IPS DF 6.9 (cell line): ENCODE measurements at regions not wholly inside any gene's neighbourhood (a gene's known extent, or its start where the extent isn't known, plus 50 kb on each side); places are given as distances from the start of the nearest gene placed in this dataset.

Experiments used
- DNase-seq: peaks from one replicate; pipeline ENCODE4 v3.0.0-alpha.2; 2013; ENCODE audit warnings: low read depth, low spot score
- H3K27ac ChIP-seq: one replicate; pipeline ENCODE4 v1.5.1; 2013; ENCODE audit warnings: low read length, control low read depth
- H3K27me3 ChIP-seq: 2 replicates; pipeline ENCODE4 v1.6.1; 2013; ENCODE audit warnings: mild to moderate bottlenecking, low read length; ENCODE audit not compliant: control insufficient read depth, insufficient read depth
- H3K36me3 ChIP-seq: 2 replicates; pipeline ENCODE4 v1.6.1; 2013; ENCODE audit warnings: low read length; ENCODE audit not compliant: control insufficient read depth, insufficient read depth
- H3K4me1 ChIP-seq: 2 replicates; pipeline ENCODE4 v1.6.1; 2013; ENCODE audit warnings: low read length; ENCODE audit not compliant: control insufficient read depth, insufficient read depth
- H3K4me3 ChIP-seq: 2 replicates; pipeline ENCODE4 v1.5.1; 2013; ENCODE audit warnings: mild to moderate bottlenecking, low read length
- H3K9me3 ChIP-seq: 2 replicates; pipeline ENCODE4 v1.6.1; 2013; ENCODE audit warnings: low read length, inconsistent platforms; ENCODE audit not compliant: control insufficient read depth, insufficient read depth
- WGBS: extraction: QIAGEN DNeasy Blood & Tissue Kit; methylation state at CpG from one replicate; pipeline ENCODE4 v1.1.7; 2013; ENCODE audit warnings: mixed read lengths, missing lambda C conversion rate; ENCODE audit not compliant: insufficient read length, insufficient coverage; 5-methylcytosine and 5-hydroxymethylcytosine counted together

- Histone ChIP-seq H3K27me3 (no peaks in the 10 kb centered on the region), H3K4me3 (no peak overlapping the region), H3K27ac (no peak overlapping the region), H3K9me3 (no peaks in the 10 kb centered on the region), H3K4me1 (no peaks in the 10 kb centered on the region), H3K36me3 (no peaks in the 10 kb centered on the region)
- DNase-seq, result no peak
- WGBS, result no CpG with 5 or more reads among the region's 1 CpG
Observed at GRCh38 chr14:36083317-36083716, 93.2 kb downstream of the PTCSC3 start.

GRCh38 chr14:36078080-36078479 is 98.4 kb downstream of the PTCSC3 start:
- Histone ChIP-seq H3K27me3 (no peaks in the 10 kb centered on the region), H3K36me3 (no peaks in the 10 kb centered on the region), H3K4me3 (no peak overlapping the region), H3K9me3 (no peaks in the 10 kb centered on the region), H3K27ac (no peak overlapping the region), H3K4me1 (no peaks in the 10 kb centered on the region)
- DNase-seq, result no peak

GRCh38 chr14:36076197-36076596 is 100.3 kb downstream of the PTCSC3 start:
- no CpG with 5 or more reads among the region's 1 CpG for WGBS
- Histone ChIP-seq H3K4me1 (0 out of 2 replicates have a peak, but pooled peaks cover 1% of the 10 kb centered on the region), H3K36me3 (no peaks in the 10 kb centered on the region), H3K27me3 (no peaks in the 10 kb centered on the region), H3K4me3 (no peak overlapping the region), H3K9me3 (no peaks in the 10 kb centered on the region), H3K27ac (no peak overlapping the region)
- no peak for DNase-seq

- Histone ChIP-seq H3K4me3 (no peak overlapping the region), H3K27me3 (no peaks in the 10 kb centered on the region), H3K9me3 (no peaks in the 10 kb centered on the region), H3K36me3 (no peaks in the 10 kb centered on the region), H3K27ac (no peak overlapping the region), H3K4me1 (0 out of 2 replicates have a peak, but pooled peaks cover 1% of the 10 kb centered on the region)
- WGBS, result no CpG with 5 or more reads among the region's 7 CpGs
- DNase-seq, result no peak
Observed at GRCh38 chr14:36075203-36075602, 101.3 kb downstream of the PTCSC3 start.

- WGBS, result no CpG with 5 or more reads among the region's 4 CpGs
- Histone ChIP-seq H3K4me3 (no peak overlapping the region), H3K36me3 (no peaks in the 10 kb centered on the region), H3K27me3 (no peaks in the 10 kb centered on the region), H3K9me3 (no peaks in the 10 kb centered on the region), H3K27ac (no peak overlapping the region), H3K4me1 (0 out of 2 replicates have a peak, but pooled peaks cover 1% of the 10 kb centered on the region)
- DNase-seq, result no peak
Observed at GRCh38 chr14:36070720-36071043, 105.8 kb downstream of the PTCSC3 start.

- Histone ChIP-seq H3K36me3 (no peaks in the 10 kb centered on the region), H3K4me1 (0 out of 2 replicates have a peak, but pooled peaks cover 1% of the 10 kb centered on the region), H3K27ac (no peak overlapping the region), H3K4me3 (no peak overlapping the region), H3K27me3 (no peaks in the 10 kb centered on the region), H3K9me3 (no peaks in the 10 kb centered on the region)
- peak; percentile 48 for DNase-seq
- WGBS, result no CpG with 5 or more reads among the region's 8 CpGs
Observed at GRCh38 chr14:36070031-36070719, 106.3 kb downstream of the PTCSC3 start.

GRCh38 chr14:36069535-36069900 is 107.0 kb downstream of the PTCSC3 start:
- Histone ChIP-seq H3K36me3 (no peaks in the 10 kb centered on the region), H3K4me1 (0 out of 2 replicates have a peak, but pooled peaks cover 1% of the 10 kb centered on the region), H3K27me3 (no peaks in the 10 kb centered on the region), H3K9me3 (no peaks in the 10 kb centered on the region), H3K4me3 (no peak overlapping the region), H3K27ac (no peak overlapping the region)
- no CpG with 5 or more reads among the region's 2 CpGs for WGBS
- DNase-seq, result peak; percentile 79

GRCh38 chr14:36068777-36069534 is 107.6 kb downstream of the PTCSC3 start:
- H3K4me3 ChIP-seq, result no peak overlapping the region
- H3K27me3 ChIP-seq, result no peaks in the 10 kb centered on the region
- DNase-seq, result no peak
- 0 out of 2 replicates have a peak, but pooled peaks cover 1% of the 10 kb centered on the region for H3K4me1 ChIP-seq
- H3K27ac ChIP-seq, result no peak overlapping the region
- no peaks in the 10 kb centered on the region for H3K9me3 ChIP-seq
- H3K36me3 ChIP-seq, result no peaks in the 10 kb centered on the region
- no CpG with 5 or more reads among the region's 11 CpGs for WGBS

- WGBS, result no CpG with 5 or more reads among the region's 4 CpGs
- Histone ChIP-seq H3K4me3 (no peak overlapping the region), H3K27me3 (no peaks in the 10 kb centered on the region), H3K27ac (no peak overlapping the region), H3K4me1 (no peaks in the 10 kb centered on the region), H3K9me3 (no peaks in the 10 kb centered on the region), H3K36me3 (no peaks in the 10 kb centered on the region)
- DNase-seq, result no peak
Observed at GRCh38 chr14:36067428-36068187, 108.9 kb downstream of the PTCSC3 start.

GRCh38 chr14:36066636-36067035 is 109.9 kb downstream of the PTCSC3 start:
- WGBS, result no CpG with 5 or more reads among the region's 4 CpGs
- Histone ChIP-seq H3K27ac (no peak overlapping the region), H3K36me3 (no peaks in the 10 kb centered on the region), H3K27me3 (no peaks in the 10 kb centered on the region), H3K4me3 (no peak overlapping the region), H3K9me3 (no peaks in the 10 kb centered on the region), H3K4me1 (no peaks in the 10 kb centered on the region)
- DNase-seq, result no peak
